ENCODE measurements at regions not wholly inside any gene's neighbourhood (a gene's known extent, or its start where the extent isn't known, plus 50 kb on each side); places are given as distances from the start of the nearest gene placed in this dataset.
"Not testable (repeated sequence)": the region's sequence is repeated elsewhere in the genome, so short reads cannot be mapped to it uniquely, and the experiment has no call there.

DNA sequence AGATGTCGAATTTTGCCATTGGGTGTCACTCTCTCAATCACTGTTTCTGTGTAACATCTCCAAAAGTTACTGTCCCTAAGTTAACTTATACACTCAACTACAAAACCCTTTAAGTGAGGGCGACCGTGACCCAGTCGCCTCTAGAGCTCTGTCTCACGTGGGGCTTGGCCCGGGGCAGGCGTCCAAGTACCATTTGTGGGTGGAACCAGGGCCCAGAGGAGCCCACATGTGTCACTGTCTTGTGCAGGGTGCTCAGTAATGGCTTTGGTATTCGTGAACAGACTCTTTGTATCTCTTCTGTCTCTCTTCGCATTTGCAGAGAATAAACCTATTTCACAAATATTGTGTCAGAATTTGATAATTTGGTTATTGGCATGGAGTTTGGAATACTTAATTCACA is 109.9 kb upstream of the THBS2 start:
- DNase-seq (ENCODE audit: low read depth): no peak
- Histone ChIP-seq H3K27me3 (replicated peaks; ENCODE audit: control insufficient read depth, insufficient read depth, low read length) (no peaks in the 10 kb centered on the region), H3K9me3 (ENCODE audit: control insufficient read depth, low read length) (peaks cover 4% of the 10 kb centered on the region), H3K4me1 (ENCODE audit: control insufficient read depth, insufficient read depth, low read length) (peaks cover 17% of the 10 kb centered on the region), H3K4me3 (ENCODE audit: low read length) (peak overlapping the region; percentile 20), H3K36me3 (ENCODE audit: control insufficient read depth, insufficient read depth, low read length, severe bottlenecking) (no peaks in the 10 kb centered on the region), H3K9ac (ENCODE audit: low read length) (peak overlapping the region; percentile 1)

DNA sequence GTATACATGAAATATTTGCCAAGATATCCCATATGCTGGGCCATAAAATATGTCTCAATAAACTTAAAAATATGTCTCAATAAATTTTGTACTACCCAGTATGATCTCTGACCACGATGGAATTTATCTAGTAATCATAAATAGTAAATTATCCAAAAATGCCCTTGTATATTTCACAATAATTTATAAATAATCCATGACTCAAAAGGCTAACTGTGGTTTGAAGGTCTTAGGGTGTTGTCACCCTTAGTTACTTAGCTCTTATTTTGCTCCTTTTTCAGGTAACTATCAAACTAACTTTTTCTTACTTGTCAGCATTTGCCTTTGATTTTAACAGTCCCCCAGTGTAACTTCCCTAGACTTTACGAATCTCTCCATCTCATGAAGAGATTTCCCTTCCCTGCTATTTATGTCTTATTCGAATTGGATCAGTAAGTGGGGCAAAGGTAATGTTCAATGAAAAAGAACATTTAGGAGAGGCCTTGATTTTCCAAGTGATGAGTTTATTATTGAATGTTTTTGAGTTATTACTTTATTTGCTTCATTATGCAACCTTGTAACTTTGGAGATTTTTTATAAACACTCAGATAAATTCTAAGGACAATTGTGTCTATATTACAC is 109.0 kb upstream of the THBS2 start:
- peaks cover 4% of the 10 kb centered on the region for H3K9me3 ChIP-seq (ENCODE audit: control insufficient read depth, low read length)
- H3K9ac ChIP-seq (ENCODE audit: low read length): peak overlapping the region; percentile 42

DNA sequence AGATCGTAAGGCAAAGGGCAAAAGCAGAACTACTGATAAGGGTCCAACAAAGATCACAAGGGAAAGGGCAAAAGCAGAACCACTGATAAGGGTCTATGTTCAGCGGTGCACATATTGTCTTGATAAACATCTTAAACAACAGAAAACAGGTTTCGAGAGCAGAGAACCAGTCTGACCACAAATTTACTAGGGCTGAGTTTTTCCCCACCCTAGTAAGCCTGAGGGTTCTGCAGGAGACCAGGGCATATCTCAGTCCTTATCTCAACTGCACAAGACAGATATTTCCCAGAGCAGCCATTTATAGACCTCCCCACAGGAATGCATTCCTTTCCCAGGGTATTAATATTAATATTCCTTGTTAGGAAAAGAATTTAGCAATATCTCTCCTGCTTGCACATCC is 101.4 kb upstream of the THBS2 start:
- DNase-seq (ENCODE audit: low read depth); H3K4me3 ChIP-seq (ENCODE audit: low read length); H3K4me1 ChIP-seq (ENCODE audit: control insufficient read depth, insufficient read depth, low read length); H3K36me3 ChIP-seq (ENCODE audit: control insufficient read depth, insufficient read depth, low read length, severe bottlenecking); H3K27me3 ChIP-seq (replicated peaks; ENCODE audit: control insufficient read depth, insufficient read depth, low read length); H3K9ac ChIP-seq (ENCODE audit: low read length): not testable (repeated sequence)
- peaks cover 12% of the 10 kb centered on the region for H3K9me3 ChIP-seq (ENCODE audit: control insufficient read depth, low read length)

More for the DNA sequence above, 109.0 kb upstream of the THBS2 start:
- H3K4me1 ChIP-seq (ENCODE audit: control insufficient read depth, insufficient read depth, low read length): peaks cover 17% of the 10 kb centered on the region
- no peak for DNase-seq (ENCODE audit: low read depth)
- no peaks in the 10 kb centered on the region for H3K27me3 ChIP-seq (replicated peaks; ENCODE audit: control insufficient read depth, insufficient read depth, low read length)
- H3K4me3 ChIP-seq (ENCODE audit: low read length): peak overlapping the region; percentile 20
- H3K36me3 ChIP-seq (ENCODE audit: control insufficient read depth, insufficient read depth, low read length, severe bottlenecking): no peaks in the 10 kb centered on the region

DNA sequence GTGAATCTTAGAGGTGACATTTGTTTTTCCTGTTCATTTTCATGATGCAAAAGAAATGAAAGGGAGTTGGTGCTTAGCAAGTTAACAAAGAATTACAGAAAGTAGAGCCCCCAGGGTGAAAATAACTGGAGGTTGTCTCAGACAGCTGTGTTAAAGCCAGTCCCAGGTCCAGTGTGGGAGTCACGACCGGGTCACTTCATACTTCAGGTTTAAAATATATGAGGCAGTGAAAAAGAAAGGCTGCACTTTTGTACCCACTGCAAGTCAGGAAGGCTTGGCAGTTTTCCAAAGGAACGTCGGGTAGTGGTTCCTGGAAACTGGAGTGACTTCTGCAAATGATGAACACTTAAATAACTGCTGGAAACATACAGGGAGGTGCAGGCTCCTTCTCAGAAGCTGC is 91.5 kb upstream of the THBS2 start:
- H3K9ac ChIP-seq (ENCODE audit: low read length): peak overlapping the region; percentile 62
- peaks cover 32% of the 10 kb centered on the region for H3K4me1 ChIP-seq (ENCODE audit: control insufficient read depth, insufficient read depth, low read length)
- peak overlapping the region; percentile 69 for H3K4me3 ChIP-seq (ENCODE audit: low read length)
- no peaks in the 10 kb centered on the region for H3K36me3 ChIP-seq (ENCODE audit: control insufficient read depth, insufficient read depth, low read length, severe bottlenecking)
- H3K9me3 ChIP-seq (ENCODE audit: control insufficient read depth, low read length): peaks cover 2% of the 10 kb centered on the region
- H3K27me3 ChIP-seq (replicated peaks; ENCODE audit: control insufficient read depth, insufficient read depth, low read length): no peaks in the 10 kb centered on the region
- DNase-seq (ENCODE audit: low read depth): no peak

DNA sequence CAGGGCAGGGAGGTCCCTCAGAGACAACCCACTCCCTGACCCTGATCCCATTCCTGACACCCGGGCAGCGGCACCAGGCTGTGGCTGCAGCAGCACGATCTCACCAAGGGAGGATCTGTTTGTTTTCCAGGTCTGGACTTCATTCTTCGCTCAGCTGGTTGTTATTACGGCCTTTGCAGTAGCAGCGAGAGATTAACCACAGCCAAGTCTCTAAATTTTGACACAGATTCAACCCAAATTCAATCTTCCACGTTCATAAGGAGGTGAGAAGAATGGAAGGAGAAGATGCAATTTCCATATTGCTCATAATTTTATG is 91.1 kb upstream of the THBS2 start:
- Histone ChIP-seq H3K4me1 (ENCODE audit: control insufficient read depth, insufficient read depth, low read length) (peaks cover 32% of the 10 kb centered on the region), H3K9ac (ENCODE audit: low read length) (peak overlapping the region; percentile 62), H3K4me3 (ENCODE audit: low read length) (peak overlapping the region; percentile 69), H3K9me3 (ENCODE audit: control insufficient read depth, low read length) (peaks cover 1% of the 10 kb centered on the region), H3K36me3 (ENCODE audit: control insufficient read depth, insufficient read depth, low read length, severe bottlenecking) (no peaks in the 10 kb centered on the region), H3K27me3 (replicated peaks; ENCODE audit: control insufficient read depth, insufficient read depth, low read length) (no peaks in the 10 kb centered on the region)
- peak; percentile 19 for DNase-seq (ENCODE audit: low read depth)

DNA sequence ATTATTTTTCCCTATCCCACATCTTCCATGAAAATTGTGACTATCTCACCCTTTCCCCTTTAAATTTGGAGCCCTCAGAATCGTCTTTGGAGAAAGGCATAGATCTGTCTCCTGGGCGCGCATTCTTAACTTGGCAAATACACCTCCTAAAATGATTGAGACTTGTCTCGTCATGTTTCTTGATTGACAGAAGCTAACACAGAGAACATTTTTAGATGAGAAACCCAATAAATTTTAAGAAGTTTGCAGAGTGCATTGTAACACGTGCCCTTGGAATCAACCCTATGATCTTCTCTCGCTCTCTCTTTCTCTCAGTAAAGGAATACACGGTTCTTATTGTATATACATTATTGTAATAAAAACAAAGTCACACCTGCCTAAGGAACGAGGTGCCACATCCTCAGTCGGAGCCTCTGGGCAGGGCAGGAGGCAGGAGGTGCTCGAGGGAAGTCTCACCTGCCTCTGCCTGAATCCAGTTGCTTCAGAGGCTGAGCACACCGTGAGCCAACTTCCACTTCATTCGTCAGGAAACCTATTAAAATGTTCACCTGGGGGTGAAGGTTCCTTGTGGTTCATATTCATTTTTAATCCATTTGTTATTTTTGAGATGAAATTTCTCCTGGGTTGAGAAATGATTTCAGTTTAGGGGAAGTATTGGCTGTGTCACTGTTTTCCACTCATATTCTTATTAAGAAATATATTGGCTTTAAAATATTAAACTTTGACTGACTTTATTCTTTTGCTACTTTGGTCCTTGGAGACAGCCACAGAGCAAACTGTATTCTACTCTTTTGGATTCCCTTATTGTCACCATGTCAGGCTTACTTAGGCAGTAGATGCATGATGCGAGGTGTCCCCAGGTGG is 90.5 kb upstream of the THBS2 start:
- Histone ChIP-seq H3K4me3 (ENCODE audit: low read length) (peak overlapping the region; percentile 69), H3K36me3 (ENCODE audit: control insufficient read depth, insufficient read depth, low read length, severe bottlenecking) (no peaks in the 10 kb centered on the region), H3K27me3 (replicated peaks; ENCODE audit: control insufficient read depth, insufficient read depth, low read length) (no peaks in the 10 kb centered on the region), H3K9me3 (ENCODE audit: control insufficient read depth, low read length) (no peaks in the 10 kb centered on the region), H3K4me1 (ENCODE audit: control insufficient read depth, insufficient read depth, low read length) (peaks cover 32% of the 10 kb centered on the region), H3K9ac (ENCODE audit: low read length) (peak overlapping the region; percentile 62)
- no peak for DNase-seq (ENCODE audit: low read depth)

DNA sequence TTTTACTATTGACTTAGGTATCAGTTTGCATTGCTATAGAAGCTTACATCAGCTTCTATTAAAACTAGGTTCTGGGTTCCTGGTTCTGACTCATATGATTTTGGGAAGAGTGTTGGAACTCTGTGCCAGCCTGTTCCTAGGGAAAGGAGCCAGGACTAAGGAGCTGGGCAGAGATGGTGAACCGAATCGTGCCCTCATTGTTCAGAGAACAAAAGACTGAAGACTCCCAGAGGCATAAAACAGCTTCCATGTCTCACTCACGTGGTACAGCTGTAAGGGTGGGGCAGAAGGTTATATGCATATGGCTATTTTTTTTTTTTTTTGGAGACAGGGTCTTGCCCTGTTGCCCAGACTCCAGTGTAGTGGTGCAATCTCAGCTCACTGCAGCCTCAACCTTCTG is 89.1 kb upstream of the THBS2 start:
- H3K9ac ChIP-seq (ENCODE audit: low read length): no peak overlapping the region
- peaks cover 32% of the 10 kb centered on the region for H3K4me1 ChIP-seq (ENCODE audit: control insufficient read depth, insufficient read depth, low read length)
- no peaks in the 10 kb centered on the region for H3K27me3 ChIP-seq (replicated peaks; ENCODE audit: control insufficient read depth, insufficient read depth, low read length)
- H3K36me3 ChIP-seq (ENCODE audit: control insufficient read depth, insufficient read depth, low read length, severe bottlenecking): no peaks in the 10 kb centered on the region
- no peaks in the 10 kb centered on the region for H3K9me3 ChIP-seq (ENCODE audit: control insufficient read depth, low read length)
- no peak for DNase-seq (ENCODE audit: low read depth)
- H3K4me3 ChIP-seq (ENCODE audit: low read length): no peak overlapping the region

DNA sequence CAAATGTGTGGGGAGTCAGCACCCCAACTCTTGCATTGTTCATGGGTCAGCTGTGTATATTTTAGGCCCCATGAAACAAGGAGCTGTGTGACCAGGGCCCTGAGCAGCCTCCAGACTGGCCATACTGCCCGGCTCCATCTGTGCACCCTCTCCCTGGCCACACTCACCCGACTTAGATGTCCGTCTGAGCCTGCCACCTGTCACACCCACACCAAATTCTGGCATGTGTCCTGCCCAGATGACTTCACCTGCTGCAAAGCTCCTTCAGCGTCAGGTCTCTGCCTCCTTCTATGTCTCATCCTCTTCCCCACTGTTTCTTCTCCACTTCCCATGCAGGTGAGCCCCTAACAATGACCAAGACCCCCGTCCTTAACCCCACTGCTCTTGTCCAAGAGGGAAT is 88.1 kb upstream of the THBS2 start:
- no peak overlapping the region for H3K4me3 ChIP-seq (ENCODE audit: low read length)
- H3K27me3 ChIP-seq (replicated peaks; ENCODE audit: control insufficient read depth, insufficient read depth, low read length): no peaks in the 10 kb centered on the region
- H3K9me3 ChIP-seq (ENCODE audit: control insufficient read depth, low read length): no peaks in the 10 kb centered on the region
- H3K9ac ChIP-seq (ENCODE audit: low read length): no peak overlapping the region
- H3K4me1 ChIP-seq (ENCODE audit: control insufficient read depth, insufficient read depth, low read length): peaks cover 32% of the 10 kb centered on the region
- DNase-seq (ENCODE audit: low read depth): no peak
- H3K36me3 ChIP-seq (ENCODE audit: control insufficient read depth, insufficient read depth, low read length, severe bottlenecking): no peaks in the 10 kb centered on the region

DNA sequence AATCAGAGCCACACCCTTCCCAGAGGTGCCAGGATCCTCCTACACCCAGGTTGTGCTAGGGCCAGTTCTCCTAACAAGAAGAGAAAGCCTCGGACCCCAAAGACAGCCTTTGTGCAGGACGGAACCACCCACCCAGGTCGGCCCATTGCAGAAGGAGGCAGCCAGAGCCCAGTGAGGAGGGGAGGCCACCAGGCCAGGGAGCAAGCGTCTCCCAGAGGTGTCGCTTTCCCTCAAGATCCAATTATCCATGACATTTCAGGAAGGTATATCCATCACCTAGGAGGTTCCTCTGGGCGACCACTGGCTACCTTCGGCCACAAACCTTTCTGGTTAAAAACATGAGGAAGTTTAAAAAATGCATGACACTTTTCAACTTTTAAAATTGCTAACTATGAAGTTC is 87.4 kb upstream of the THBS2 start:
- no peak for DNase-seq (ENCODE audit: low read depth)
- Histone ChIP-seq H3K9me3 (ENCODE audit: control insufficient read depth, low read length) (no peaks in the 10 kb centered on the region), H3K9ac (ENCODE audit: low read length) (no peak overlapping the region), H3K4me1 (ENCODE audit: control insufficient read depth, insufficient read depth, low read length) (peaks cover 32% of the 10 kb centered on the region), H3K36me3 (ENCODE audit: control insufficient read depth, insufficient read depth, low read length, severe bottlenecking) (no peaks in the 10 kb centered on the region), H3K27me3 (replicated peaks; ENCODE audit: control insufficient read depth, insufficient read depth, low read length) (no peaks in the 10 kb centered on the region), H3K4me3 (ENCODE audit: low read length) (no peak overlapping the region)

DNA sequence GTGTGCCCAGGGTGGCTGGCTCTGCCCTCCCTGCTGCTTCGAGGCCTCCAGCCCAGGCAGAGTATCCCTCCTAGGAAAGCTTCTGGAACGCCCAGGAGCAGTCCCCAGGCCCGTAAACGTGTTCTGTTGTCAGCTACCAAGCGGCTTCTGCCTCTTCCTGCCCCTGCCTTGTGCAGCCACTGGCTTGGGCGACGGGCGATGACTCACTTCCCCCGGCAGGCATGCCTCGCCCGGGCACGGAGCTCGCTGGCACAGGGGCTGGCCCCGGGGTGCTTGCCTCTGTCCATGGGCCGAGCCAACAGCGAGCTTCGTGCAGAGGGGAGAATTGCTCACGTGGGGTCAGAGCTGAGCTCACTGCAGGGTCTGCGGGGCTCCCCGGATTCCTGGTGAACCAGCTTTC is 86.7 kb upstream of the THBS2 start:
- Histone ChIP-seq H3K27me3 (replicated peaks; ENCODE audit: control insufficient read depth, insufficient read depth, low read length) (no peaks in the 10 kb centered on the region), H3K9ac (ENCODE audit: low read length) (no peak overlapping the region), H3K9me3 (ENCODE audit: control insufficient read depth, low read length) (no peaks in the 10 kb centered on the region), H3K36me3 (ENCODE audit: control insufficient read depth, insufficient read depth, low read length, severe bottlenecking) (no peaks in the 10 kb centered on the region), H3K4me3 (ENCODE audit: low read length) (no peak overlapping the region), H3K4me1 (ENCODE audit: control insufficient read depth, insufficient read depth, low read length) (peaks cover 29% of the 10 kb centered on the region)
- DNase-seq (ENCODE audit: low read depth): no peak

DNA sequence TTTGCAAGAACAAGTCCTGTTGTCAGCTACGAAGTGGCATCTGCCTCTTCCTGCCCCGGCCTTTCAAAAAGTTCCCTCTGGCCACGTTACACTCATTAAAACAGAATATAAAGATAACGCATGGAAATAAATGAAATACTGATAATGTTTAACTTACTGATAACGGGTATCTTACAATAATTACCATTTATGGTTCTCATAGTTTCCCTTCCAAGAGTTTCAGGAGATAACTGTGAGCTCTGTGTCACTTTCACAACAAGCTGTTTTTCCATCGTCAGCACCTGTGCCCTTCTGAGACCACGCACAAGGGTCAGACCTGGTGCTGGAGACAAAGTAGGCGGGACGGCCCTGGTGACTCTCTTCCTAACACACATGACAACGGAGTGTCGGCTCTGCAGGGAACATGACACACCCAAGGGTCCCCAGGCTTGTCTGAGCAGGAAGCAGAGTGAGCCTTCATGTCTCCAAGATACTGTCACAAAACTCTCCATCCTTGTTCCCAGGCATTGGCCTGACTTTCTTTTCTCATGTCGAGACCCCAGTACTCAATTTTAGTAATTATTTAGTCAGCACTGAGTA is 86.2 kb upstream of the THBS2 start:
- Histone ChIP-seq H3K9me3 (ENCODE audit: control insufficient read depth, low read length) (no peaks in the 10 kb centered on the region), H3K27me3 (replicated peaks; ENCODE audit: control insufficient read depth, insufficient read depth, low read length) (no peaks in the 10 kb centered on the region), H3K4me1 (ENCODE audit: control insufficient read depth, insufficient read depth, low read length) (peaks cover 24% of the 10 kb centered on the region), H3K36me3 (ENCODE audit: control insufficient read depth, insufficient read depth, low read length, severe bottlenecking) (no peaks in the 10 kb centered on the region), H3K9ac (ENCODE audit: low read length) (no peak overlapping the region), H3K4me3 (ENCODE audit: low read length) (no peak overlapping the region)
- no peak for DNase-seq (ENCODE audit: low read depth)

Data from adipocyte (in vitro differentiated cells).